SK-N-SH treated with all-trans-retinoic acid at 6 μM for 48 hours (cell line): ENCODE measurements at regions not wholly inside any gene's neighbourhood (a gene's known extent, or its start where the extent isn't known, plus 50 kb on each side); places are given as distances from the start of the nearest gene placed in this dataset.

Source experiments
- BACH2 ChIP-seq: fragments of 250-450 bp; sonication (Bioruptor Pico); IDR thresholded peaks from 2 replicates; pipeline ENCODE4 v1.9.0; 2021; ENCODE audit warnings: mild to moderate bottlenecking, borderline replicate concordance
- CREB5 ChIP-seq: fragments of 250-450 bp; sonication (Bioruptor Pico); IDR thresholded peaks from 2 replicates; pipeline ENCODE4 v1.5.1; 2020; ENCODE audit warnings: low read depth, mild to moderate bottlenecking, moderate library complexity
- CSRNP3 ChIP-seq: fragments of 250-450 bp; sonication (Bioruptor Pico); IDR thresholded peaks from 2 replicates; pipeline ENCODE4 v1.5.1; 2021; ENCODE audit warnings: mild to moderate bottlenecking, moderate library complexity
- PATZ1 ChIP-seq: fragments of 250-450 bp; sonication (Bioruptor Pico); IDR thresholded peaks from 2 replicates; pipeline ENCODE4 v1.8.0; 2020; ENCODE audit warnings: mild to moderate bottlenecking, moderate library complexity, borderline replicate concordance
- PPARA ChIP-seq: fragments of 250-450 bp; sonication (Bioruptor Pico); IDR thresholded peaks from 2 replicates; pipeline ENCODE4 v1.5.0; 2020; ENCODE audit warnings: mild to moderate bottlenecking, borderline replicate concordance
- RARB ChIP-seq: fragments of 250-450 bp; sonication (Bioruptor Pico); IDR thresholded peaks from 2 replicates; pipeline ENCODE4 v1.8.0; 2021; ENCODE audit warnings: mild to moderate bottlenecking, moderate library complexity
- TOX ChIP-seq: fragments of 250-450 bp; sonication (Bioruptor Pico); IDR thresholded peaks from 2 replicates; pipeline ENCODE4 v1.8.0; 2021; ENCODE audit warnings: mild to moderate bottlenecking, moderate library complexity, borderline replicate concordance
- TSHZ2 ChIP-seq: fragments of 250-450 bp; sonication (Bioruptor Pico); IDR thresholded peaks from 2 replicates; pipeline ENCODE4 v1.5.0; 2020; ENCODE audit warnings: mild to moderate bottlenecking, moderate library complexity
- ZFP30 ChIP-seq: fragments of 450-650 bp; formaldehyde crosslinking; IDR thresholded peaks from 2 replicates; pipeline ENCODE4 v1.5.0; 2022; ENCODE audit warnings: mild to moderate bottlenecking, moderate library complexity
- ZNF565 ChIP-seq: fragments of 450-650 bp; formaldehyde crosslinking; conservative IDR thresholded peaks from 2 replicates; pipeline ENCODE4 v1.5.0; 2020; ENCODE audit warnings: low read depth, mild to moderate bottlenecking, moderate library complexity

GRCh38 chr3:484341-484740, 287.8 kb downstream of the CHL1 start:
- TF ChIP-seq TOX (CRISPR knock-in tag) (no peak), RARB (CRISPR knock-in tag) (no peak), CREB5 (CRISPR knock-in tag) (no peak), PATZ1 (no peak), TSHZ2 (CRISPR knock-in tag) (no peak), CSRNP3 (CRISPR knock-in tag) (no peak), ZNF565 (CRISPR knock-in tag) (no peak), PPARA (no peak), BACH2 (CRISPR knock-in tag) (no peak), ZFP30 (CRISPR knock-in tag) (no peak)
